ENCODE measurements at regions not wholly inside any gene's neighbourhood (a gene's known extent, or its start where the extent isn't known, plus 50 kb on each side); places are given as distances from the start of the nearest gene placed in this dataset.

GRCh38 chr1:56080123-56080522 is 499.2 kb downstream of the PLPP3 start:
- TF ChIP-seq EP300 (IDR thresholded peaks at IDR 0.05) (no peak), POLR2A (IDR thresholded peaks at IDR 0.05; ENCODE audit: low read length) (no peak), CTCF (IDR thresholded peaks at IDR 0.05) (no peak)
